IMR-90 (cell line): ENCODE measurements at regions not wholly inside any gene's neighbourhood (a gene's known extent, or its start where the extent isn't known, plus 50 kb on each side); places are given as distances from the start of the nearest gene placed in this dataset.

Source experiments
- ATAC-seq: fragments of 200-7000 bp; cut with Tn5 transposase; 2 replicates; pipeline ENCODE4 v1.9.1; 2020; ENCODE audit warnings: low read depth, mild to moderate bottlenecking, moderate library complexity
- BruUV-seq: library from RNA; stranded (reverse); fragments of 400-500 nt; replicated peaks from 2 replicates; lab custom pipeline; 2021; lab: Mats Ljungman, UMichigan
- CTCF ChIA-PET: fragments of 300-600 bp; formaldehyde crosslinking; extraction: SDS; loops from one replicate; lab custom pipeline; 2021; ENCODE audit warnings: antibody characterized with exemption; lab: Yijun Ruan, JAX
- POLR2A ChIA-PET: fragments of 300-600 bp; sonication (Branson Sonifier 250); formaldehyde crosslinking; loops from one replicate; lab custom pipeline; 2022; ENCODE audit warnings: antibody characterized with exemption; ENCODE audit not compliant: unreplicated experiment; lab: Charles Lee
- DNase-seq: peaks from one replicate; pipeline ENCODE4 v3.0.0; 2013
- H2AFZ ChIP-seq: replicated peaks from 2 replicates; pipeline ENCODE3; 2013; ENCODE audit warnings: low read length, mild to moderate bottlenecking; ENCODE audit not compliant: poor library complexity
- H2AK5ac ChIP-seq: 2 replicates; pipeline ENCODE4 v1.6.1; 2013; ENCODE audit warnings: low read depth, low read length, inconsistent platforms
- H2AK9ac ChIP-seq: replicated peaks from 2 replicates; pipeline ENCODE3; 2013; ENCODE audit warnings: mild to moderate bottlenecking, low read depth, low read length, moderate library complexity; ENCODE audit not compliant: poor library complexity
- H2BK120ac ChIP-seq: 2 replicates; pipeline ENCODE4 v1.6.1; 2013; ENCODE audit warnings: low read depth, low read length, inconsistent platforms
- H2BK15ac ChIP-seq: 3 replicates; pipeline ENCODE4 v1.6.1; 2013; ENCODE audit warnings: low read depth, low read length, inconsistent platforms
- H2BK20ac ChIP-seq: 2 replicates; pipeline ENCODE4 v1.6.1; 2013; ENCODE audit warnings: low read depth, mild to moderate bottlenecking, inconsistent platforms, low read length, moderate library complexity
- H2BK5ac ChIP-seq: 2 replicates; pipeline ENCODE4 v1.6.1; 2013; ENCODE audit warnings: mild to moderate bottlenecking, low read depth, low read length, inconsistent platforms; ENCODE audit not compliant: poor library complexity, severe bottlenecking
- H3K14ac ChIP-seq: replicated peaks from 2 replicates; pipeline ENCODE4 v1.6.1; 2013; ENCODE audit warnings: low read depth, low read length, inconsistent platforms
- H3K18ac ChIP-seq: 2 replicates; pipeline ENCODE4 v1.6.1; 2013; ENCODE audit warnings: low read depth, low read length, control low read depth
- H3K23ac ChIP-seq: 2 replicates; pipeline ENCODE4 v1.6.1; 2013; ENCODE audit warnings: low read depth, low read length, inconsistent platforms
- H3K27ac ChIP-seq: 2 replicates; pipeline ENCODE4 v1.5.1; 2013; ENCODE audit warnings: mild to moderate bottlenecking, control low read depth, low read length; ENCODE audit not compliant: insufficient read depth
- H3K27me3 ChIP-seq: 2 replicates; pipeline ENCODE4 v1.6.1; 2013; ENCODE audit warnings: low read length; ENCODE audit not compliant: control insufficient read depth, insufficient read depth
- H3K36me3 ChIP-seq: 2 replicates; pipeline ENCODE4 v1.6.1; 2013; ENCODE audit warnings: low read length, mixed read lengths; ENCODE audit not compliant: control insufficient read depth, insufficient read depth
- H3K4ac ChIP-seq: 2 replicates; pipeline ENCODE4 v1.6.1; 2013; ENCODE audit warnings: low read depth, low read length, inconsistent platforms
- H3K4me1 ChIP-seq: 2 replicates; pipeline ENCODE4 v1.6.1; 2013; ENCODE audit warnings: low read length, mixed read lengths; ENCODE audit not compliant: control insufficient read depth, insufficient read depth
- H3K4me2 ChIP-seq: 2 replicates; pipeline ENCODE4 v1.6.1; 2013; ENCODE audit warnings: low read depth, mild to moderate bottlenecking, control low read depth, low read length, moderate library complexity
- H3K4me3 ChIP-seq: 2 replicates; pipeline ENCODE4 v1.5.1; 2013; ENCODE audit warnings: low read depth, mild to moderate bottlenecking, control low read depth, low read length, moderate library complexity; ENCODE audit not compliant: insufficient read depth
- H3K56ac ChIP-seq: 2 replicates; pipeline ENCODE4 v1.6.1; 2013; ENCODE audit warnings: low read length, inconsistent platforms; ENCODE audit not compliant: insufficient read depth; ENCODE audit errors: extremely low read depth
- H3K79me1 ChIP-seq, 2 experiments: 2 replicates each; pipeline ENCODE4 v1.6.1; 2013; ENCODE audit warnings: low read length in 2 of 2, inconsistent platforms in 1 of 2, low read depth in 1 of 2
- H3K9ac ChIP-seq: 2 replicates; pipeline ENCODE4 v1.6.1; 2013; ENCODE audit warnings: low read depth, low read length, control low read depth
- H3K9me1 ChIP-seq: 2 replicates; pipeline ENCODE4 v1.6.1; 2013; ENCODE audit warnings: low read length, inconsistent platforms; ENCODE audit not compliant: insufficient read depth
- H3K9me3 ChIP-seq: 2 replicates; pipeline ENCODE4 v1.6.1; 2013; ENCODE audit warnings: low read length; ENCODE audit not compliant: control insufficient read depth, insufficient read depth
- H4K20me1 ChIP-seq: 2 replicates; pipeline ENCODE4 v1.6.1; 2013; ENCODE audit warnings: low read length, inconsistent platforms; ENCODE audit not compliant: insufficient read depth
- H4K5ac ChIP-seq: 2 replicates; pipeline ENCODE4 v1.6.1; 2013; ENCODE audit warnings: mild to moderate bottlenecking, low read depth, low read length, control low read depth
- H4K8ac ChIP-seq, 2 experiments: 2 replicates each; pipeline ENCODE4 v1.6.1; 2013; ENCODE audit warnings: low read depth in 2 of 2, low read length in 2 of 2, control low read depth in 1 of 2, inconsistent platforms in 1 of 2
- H4K91ac ChIP-seq: 2 replicates; pipeline ENCODE4 v1.6.1; 2013; ENCODE audit warnings: low read depth, low read length, inconsistent platforms; ENCODE audit not compliant: insufficient read depth
- FOS ChIP-seq: fragments of 150-350 bp; IDR thresholded peaks from 2 replicates; pipeline ENCODE4 v1.6.1; 2016; ENCODE audit warnings: low read depth, low read length
- MAZ ChIP-seq: IDR thresholded peaks from 2 replicates; pipeline ENCODE4 v1.6.1; 2012; ENCODE audit warnings: low read depth, mild to moderate bottlenecking, low read length, improper control_type of control experiment, moderate library complexity, borderline replicate concordance
- POLR2A ChIP-seq: IDR thresholded peaks from 2 replicates; pipeline ENCODE4 v1.6.1; 2012; ENCODE audit warnings: mild to moderate bottlenecking, low read depth, low read length
- RAD21 ChIP-seq: IDR thresholded peaks from 2 replicates; pipeline ENCODE4 v1.6.1; 2012; ENCODE audit warnings: low read length, improper control_type of control experiment
- RCOR1 ChIP-seq: IDR thresholded peaks from 2 replicates; pipeline ENCODE4 v1.6.1; 2012; ENCODE audit warnings: mild to moderate bottlenecking, low read length, improper control_type of control experiment; ENCODE audit not compliant: insufficient replicate concordance
- RFX5 ChIP-seq: IDR thresholded peaks from 2 replicates; pipeline ENCODE4 v1.8.0; 2012; ENCODE audit warnings: low read depth, mild to moderate bottlenecking, low read length, moderate library complexity
- WGBS, 2 experiments: methylation state at CpG; one replicate each; pipeline versions ENCODE4 v1.1.5 to v1.1.7; 2013; ENCODE audit warnings: missing lambda C conversion rate in 2 of 2; ENCODE audit not compliant: insufficient read length in 1 of 2; ENCODE audit errors: extremely low coverage in 2 of 2; 5-methylcytosine and 5-hydroxymethylcytosine counted together
- dilution Hi-C: fragments of 300-500 bp; cut with HindIII; formaldehyde crosslinking; loops from one replicate; pipeline ENCODE4 v1.14.3; 2018; ENCODE audit warnings: low sequenced_read_pairs; ENCODE audit not compliant: unreplicated experiment
- in situ Hi-C: fragments of 300-500 bp; cut with MboI; formaldehyde crosslinking; loops from 3 replicates; pipeline ENCODE4 v1.14.3; 2019; ENCODE audit warnings: low sequenced_read_pairs, inconsistent platforms, mixed read lengths
- intact Hi-C: fragments of 100-400 bp; cut with micrococcal nuclease; formaldehyde crosslinking; loops from 2 replicates; pipeline ENCODE4 v1.10.0; 2022
- TF ChIP-seq, protein P1 (sequence below): fragments of 150-350 bp; IDR thresholded peaks from 2 replicates; pipeline ENCODE4 v1.6.1; 2017; ENCODE audit warnings: mild to moderate bottlenecking, antibody characterized with exemption, low read length, low read depth

DNA sequence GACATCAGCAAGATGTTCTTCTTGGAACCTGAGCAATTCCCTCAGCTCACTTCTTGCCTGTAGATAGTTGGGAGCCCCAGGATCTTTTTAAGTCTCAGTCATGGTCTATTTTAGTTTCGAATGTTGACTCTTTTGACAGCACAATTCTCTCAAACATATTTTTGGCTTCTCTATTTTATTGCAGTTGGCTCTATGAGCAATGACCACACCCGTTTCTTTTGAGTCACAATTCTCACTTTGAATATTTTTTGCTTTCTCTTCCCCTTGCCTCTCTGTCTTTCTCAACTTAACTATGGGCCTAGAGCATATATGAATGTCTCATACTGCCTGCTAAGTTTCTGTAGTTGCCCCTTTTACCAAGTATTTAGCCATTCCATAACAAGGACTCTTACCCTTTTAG lies 222.8 kb downstream of the PTN start:
- Histone ChIP-seq H3K18ac (no peak overlapping the region), H2AK5ac (no peak overlapping the region), H3K9me1 (no peaks in the 10 kb centered on the region), H4K91ac (no peak overlapping the region), H3K14ac (no peak overlapping the region), H3K23ac (no peak overlapping the region), H3K9me3 (no peaks in the 10 kb centered on the region), H2BK120ac (0 out of 2 replicates have a peak overlapping the region, but pooled peaks have one; percentile 48), H2BK5ac (no peak overlapping the region), H4K20me1 (no peaks in the 10 kb centered on the region), H3K9ac (no peak overlapping the region), H2AFZ (no peak overlapping the region), H4K8ac (no peak overlapping the region), H3K4me2 (no peak overlapping the region), H3K27ac (no peak overlapping the region), H3K4ac (no peak overlapping the region), H2BK20ac (peak overlapping the region; percentile 55), H3K36me3 (no peaks in the 10 kb centered on the region), H3K4me3 (no peak overlapping the region), H2AK9ac (no peak overlapping the region), H3K79me1 (no peaks in the 10 kb centered on the region), H3K4me1 (peaks cover 2% of the 10 kb centered on the region; the same call in 1 of the 2 replicates), H3K27me3 (no peaks in the 10 kb centered on the region), H3K56ac (no peak overlapping the region), H4K5ac (no peak overlapping the region; the same call in 1 of the 2 replicates), H2BK15ac (no peak overlapping the region)
- TF ChIP-seq MAZ = no peak
- TF ChIP-seq RAD21 = no peak
- TF ChIP-seq POLR2A = no peak
- TF ChIP-seq, protein P1, sequence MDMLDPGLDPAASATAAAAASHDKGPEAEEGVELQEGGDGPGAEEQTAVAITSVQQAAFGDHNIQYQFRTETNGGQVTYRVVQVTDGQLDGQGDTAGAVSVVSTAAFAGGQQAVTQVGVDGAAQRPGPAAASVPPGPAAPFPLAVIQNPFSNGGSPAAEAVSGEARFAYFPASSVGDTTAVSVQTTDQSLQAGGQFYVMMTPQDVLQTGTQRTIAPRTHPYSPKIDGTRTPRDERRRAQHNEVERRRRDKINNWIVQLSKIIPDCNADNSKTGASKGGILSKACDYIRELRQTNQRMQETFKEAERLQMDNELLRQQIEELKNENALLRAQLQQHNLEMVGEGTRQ = no peak
- TF ChIP-seq FOS = no peak
- TF ChIP-seq RFX5 = no peak
- no peak for TF ChIP-seq RCOR1
- intact Hi-C loops = no loop called here
- BruUV-seq = no TSS peak
- CTCF ChIA-PET = no interaction called here
- DNase-seq (no peak), ATAC-seq (no peak)
- WGBS, 2 experiments = 100% methylated on average over 1 of the region's 2 CpGs; no CpG with 5 or more reads in 1 of the 2 experiments
- dilution Hi-C loops = no loop called here
- in situ Hi-C loops = no loop called here
- POLR2A ChIA-PET = interaction anchor here (0.7 kb wide), 1 partner anchor 1655 kb away, joined by 3 read pairs; no protein-coding TSS in a partner anchor
